VCaP (cell line): ENCODE measurements at regions not wholly inside any gene's neighbourhood (a gene's known extent, or its start where the extent isn't known, plus 50 kb on each side); places are given as distances from the start of the nearest gene placed in this dataset.

Experiments used
- H3K27ac ChIP-seq: fragments of 450-650 bp; 2 replicates; pipeline ENCODE4 v1.5.1; 2017
- TF ChIP-seq, protein P1 (sequence below): fragments of 450-650 bp; conservative IDR thresholded peaks from 2 replicates; pipeline ENCODE4 v1.5.1; 2017; ENCODE audit warnings: mild to moderate bottlenecking, moderate library complexity

DNA sequence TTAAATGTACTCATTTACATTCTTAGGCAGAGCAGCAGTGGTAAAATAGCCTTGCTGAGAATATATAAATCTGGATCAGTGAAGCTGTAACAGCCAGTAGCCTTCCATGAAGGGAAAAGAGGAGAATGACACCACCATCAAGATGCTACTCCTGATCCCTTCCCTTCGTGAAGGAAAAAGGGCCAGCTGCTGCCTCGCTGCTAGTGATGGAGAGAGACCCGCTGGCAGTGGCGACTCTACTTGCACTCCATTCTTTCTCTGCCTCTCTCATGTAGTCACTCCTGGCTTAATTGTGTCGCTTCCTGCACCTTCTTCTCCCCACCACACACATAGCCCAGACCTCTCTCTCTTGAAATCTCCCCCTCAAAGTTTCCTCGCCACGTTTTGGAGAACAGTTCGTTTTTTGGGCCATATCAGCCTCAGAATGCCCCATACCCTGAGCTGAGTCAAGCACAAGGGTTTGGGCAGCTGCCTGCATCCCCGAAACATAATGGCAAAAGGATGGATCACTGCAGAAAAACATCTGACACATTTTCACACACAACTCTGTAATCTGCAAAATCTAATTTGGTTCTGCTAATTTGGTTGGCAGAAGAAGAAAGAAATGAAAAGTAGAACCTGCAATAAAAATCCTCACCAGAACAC, 460.3 kb upstream of the IL12A start:
- H3K27ac ChIP-seq, result no peak overlapping the region
- TF ChIP-seq, protein P1, sequence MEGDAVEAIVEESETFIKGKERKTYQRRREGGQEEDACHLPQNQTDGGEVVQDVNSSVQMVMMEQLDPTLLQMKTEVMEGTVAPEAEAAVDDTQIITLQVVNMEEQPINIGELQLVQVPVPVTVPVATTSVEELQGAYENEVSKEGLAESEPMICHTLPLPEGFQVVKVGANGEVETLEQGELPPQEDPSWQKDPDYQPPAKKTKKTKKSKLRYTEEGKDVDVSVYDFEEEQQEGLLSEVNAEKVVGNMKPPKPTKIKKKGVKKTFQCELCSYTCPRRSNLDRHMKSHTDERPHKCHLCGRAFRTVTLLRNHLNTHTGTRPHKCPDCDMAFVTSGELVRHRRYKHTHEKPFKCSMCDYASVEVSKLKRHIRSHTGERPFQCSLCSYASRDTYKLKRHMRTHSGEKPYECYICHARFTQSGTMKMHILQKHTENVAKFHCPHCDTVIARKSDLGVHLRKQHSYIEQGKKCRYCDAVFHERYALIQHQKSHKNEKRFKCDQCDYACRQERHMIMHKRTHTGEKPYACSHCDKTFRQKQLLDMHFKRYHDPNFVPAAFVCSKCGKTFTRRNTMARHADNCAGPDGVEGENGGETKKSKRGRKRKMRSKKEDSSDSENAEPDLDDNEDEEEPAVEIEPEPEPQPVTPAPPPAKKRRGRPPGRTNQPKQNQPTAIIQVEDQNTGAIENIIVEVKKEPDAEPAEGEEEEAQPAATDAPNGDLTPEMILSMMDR, result no peak

DNA sequence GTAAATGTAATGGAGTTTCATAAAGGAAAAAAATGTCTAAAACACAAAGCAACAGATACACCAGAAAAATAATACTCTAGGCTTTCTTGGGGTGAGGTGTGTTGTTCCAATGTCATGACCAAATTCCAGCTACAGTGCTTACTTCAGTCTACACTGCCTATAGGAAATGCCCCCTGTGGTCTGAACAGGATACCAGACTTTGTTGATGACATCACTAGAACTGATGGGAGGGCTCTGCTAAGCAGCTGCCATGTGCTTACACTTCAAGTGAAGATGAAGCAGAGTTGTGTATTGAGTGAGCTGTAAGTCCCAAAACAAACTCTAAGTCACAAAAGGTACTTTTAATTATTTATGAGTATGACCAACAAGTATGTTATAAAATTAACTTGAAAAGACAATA, 456.1 kb upstream of the IL12A start:
- H3K27ac ChIP-seq, result no peak overlapping the region
- TF ChIP-seq, protein P1, result no peak

DNA sequence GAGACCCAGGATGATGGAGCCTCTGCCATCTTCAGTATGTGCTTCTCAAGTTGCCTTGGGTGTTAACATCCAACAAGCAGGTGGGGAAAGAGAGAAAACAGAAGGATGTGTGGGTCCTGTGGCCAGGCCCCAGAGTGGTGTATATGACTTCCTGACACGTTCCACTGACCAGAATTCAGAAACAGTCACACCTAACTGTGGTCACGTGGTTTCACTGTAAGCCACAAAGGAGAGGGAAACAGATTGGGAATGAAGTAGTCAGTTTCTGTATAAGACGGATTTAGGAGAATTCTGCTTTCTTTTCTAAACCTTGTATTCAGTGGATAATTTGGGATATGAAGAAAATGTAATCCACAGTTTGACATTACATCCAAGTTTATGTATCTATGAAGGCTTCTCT, 454.1 kb upstream of the IL12A start:
- TF ChIP-seq, protein P1, result no peak
- no peak overlapping the region for H3K27ac ChIP-seq

DNA sequence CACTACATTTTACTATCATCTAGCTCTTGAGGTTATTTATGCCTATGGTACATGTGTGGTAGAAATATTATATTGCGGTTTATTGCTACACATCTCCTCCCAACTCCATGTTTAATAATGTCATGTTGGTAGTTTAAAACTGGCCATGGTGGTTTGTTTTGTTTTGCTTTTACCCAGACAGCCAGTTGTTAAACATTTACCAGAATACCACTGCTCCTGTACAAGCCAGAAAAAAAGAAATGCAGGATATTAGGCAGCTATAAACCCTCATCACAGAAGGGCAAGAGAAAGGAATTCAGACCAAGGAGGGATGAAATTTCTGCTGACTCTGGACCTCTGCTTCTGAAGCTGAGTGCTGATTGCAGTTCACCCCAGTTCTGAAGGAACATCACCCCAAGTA, 451.8 kb upstream of the IL12A start:
- TF ChIP-seq, protein P1, result no peak
- no peak overlapping the region for H3K27ac ChIP-seq

DNA sequence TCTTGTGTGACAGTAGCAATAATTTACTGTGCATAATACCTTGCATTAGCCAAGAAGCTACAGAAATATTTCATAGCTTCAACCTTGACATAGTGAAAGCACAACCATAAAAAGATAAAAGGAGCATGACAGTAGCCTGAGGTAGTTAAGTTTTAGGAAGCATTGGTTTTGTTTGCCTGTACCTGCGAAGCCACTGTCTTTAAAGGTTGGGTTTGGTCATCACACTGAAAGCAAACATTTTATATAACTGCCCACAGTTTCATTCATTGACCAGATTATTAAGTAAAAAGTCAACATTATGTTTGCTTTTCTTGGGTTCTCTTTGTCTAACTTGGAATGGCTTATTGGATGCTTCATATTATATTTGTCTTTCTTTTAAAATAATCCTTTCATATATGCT, 450.1 kb upstream of the IL12A start:
- H3K27ac ChIP-seq, result peak overlapping the region; percentile 13; the same call in 1 of the 2 replicates
- TF ChIP-seq, protein P1, result no peak

DNA sequence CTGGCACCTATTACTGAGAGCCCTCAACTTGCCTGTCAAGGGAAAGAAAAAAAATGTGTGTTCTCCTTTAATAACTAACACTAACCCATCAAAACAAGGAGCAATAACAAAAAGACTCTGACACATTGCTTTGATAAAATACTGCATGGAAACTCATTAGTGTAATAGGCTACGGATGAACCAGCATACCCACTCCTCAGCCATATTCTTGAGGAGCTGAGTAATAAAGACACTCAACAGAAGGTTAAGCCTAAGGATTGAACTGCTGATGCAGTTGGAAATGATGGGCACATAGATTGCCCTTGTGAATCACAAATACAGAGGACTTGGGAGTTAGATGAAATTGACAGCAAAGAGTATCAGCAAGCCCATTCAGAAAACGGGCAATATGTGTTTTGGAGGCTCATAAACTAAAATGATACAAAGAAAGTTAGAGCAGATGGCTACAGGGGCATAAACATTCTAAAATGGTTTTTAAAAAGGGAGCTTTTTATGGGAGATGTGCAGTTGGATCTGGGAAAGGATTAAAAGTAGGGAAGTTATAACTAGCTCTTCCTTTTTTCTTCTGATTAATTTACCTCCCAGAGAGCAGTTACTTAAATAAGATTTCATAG, 447.6 kb upstream of the IL12A start:
- H3K27ac ChIP-seq, result no peak overlapping the region
- TF ChIP-seq, protein P1, result no peak

DNA sequence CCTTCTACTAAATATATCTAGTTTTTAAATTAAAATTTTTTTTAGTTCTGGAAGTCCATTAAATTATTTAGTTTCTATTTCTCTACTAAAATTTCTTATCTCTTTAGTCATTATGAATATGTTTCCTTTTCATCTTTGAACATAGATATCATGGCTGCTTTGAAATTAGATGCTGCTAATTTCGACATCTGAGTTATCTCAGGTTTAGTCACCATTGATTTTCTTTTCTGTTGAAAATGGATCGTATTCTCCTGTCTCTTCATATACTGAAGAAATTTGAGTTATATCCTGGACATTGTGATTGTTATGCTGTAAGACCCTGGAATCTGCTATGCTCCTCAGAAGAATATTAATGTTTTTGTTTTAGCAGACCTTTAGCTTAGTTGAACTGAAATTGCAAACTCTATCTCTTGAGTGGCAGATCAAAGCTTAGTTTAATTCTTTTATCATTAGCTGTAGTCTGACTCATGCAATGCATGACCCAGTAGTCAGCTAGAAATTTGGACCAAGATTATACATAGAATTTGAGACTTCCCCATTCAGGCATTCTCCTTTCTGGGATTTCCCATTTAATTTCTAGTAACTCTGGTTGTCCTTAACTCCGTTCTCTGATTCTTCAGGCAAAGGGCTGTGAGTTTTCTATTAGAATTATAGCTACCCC, 439.8 kb upstream of the IL12A start:
- TF ChIP-seq, protein P1, result no peak

More for the DNA sequence above, 439.8 kb upstream of the IL12A start:
- H3K27ac ChIP-seq, result no peak overlapping the region
